Ramos (cell line): ENCODE measurements at regions not wholly inside any gene's neighbourhood (a gene's known extent, or its start where the extent isn't known, plus 50 kb on each side); places are given as distances from the start of the nearest gene placed in this dataset.

ENCODE experiments used
- in situ Hi-C: fragments of 300-500 bp; cut with MboI; formaldehyde crosslinking; loops from one replicate; pipeline ENCODE4 v1.14.3; 2022; ENCODE audit warnings: low sequenced_read_pairs; ENCODE audit not compliant: unreplicated experiment

GRCh38 chr3:193895409-193895808, 240.5 kb upstream of the HES1 start:
- in situ Hi-C loops = no loop called here

GRCh38 chr3:193896419-193896818, 239.5 kb upstream of the HES1 start:
- in situ Hi-C loops = no loop called here

GRCh38 chr3:193897288-193897687, 238.7 kb upstream of the HES1 start:
- in situ Hi-C loops = no loop called here

GRCh38 chr3:193897731-193898180, 238.2 kb upstream of the HES1 start:
- in situ Hi-C loops = no loop called here

DNA sequence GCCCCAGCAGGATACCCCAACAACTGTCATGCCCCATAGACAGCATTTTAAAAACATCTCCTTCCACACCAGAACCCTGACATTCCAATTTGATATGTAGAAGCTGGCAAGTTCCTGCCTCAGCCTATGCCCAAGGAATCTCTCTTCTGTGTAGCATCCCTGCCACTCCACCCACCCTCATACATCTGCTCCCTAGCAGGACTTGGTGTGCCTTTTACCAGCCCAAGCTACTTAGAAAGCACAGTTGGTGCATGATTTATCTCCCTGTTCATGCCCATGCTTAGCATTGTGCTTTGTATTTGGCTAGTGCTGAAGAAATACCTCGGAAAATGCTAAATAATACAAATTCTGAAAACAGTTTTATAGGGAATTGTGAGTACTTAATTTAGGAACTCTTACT, 236.9 kb upstream of the HES1 start:
- in situ Hi-C loops = no loop called here

GRCh38 chr3:193901007-193901406, 234.9 kb upstream of the HES1 start:
- in situ Hi-C loops = no loop called here

- in situ Hi-C loops = no loop called here
Observed at GRCh38 chr3:193902607-193903511, 233.1 kb upstream of the HES1 start.

DNA sequence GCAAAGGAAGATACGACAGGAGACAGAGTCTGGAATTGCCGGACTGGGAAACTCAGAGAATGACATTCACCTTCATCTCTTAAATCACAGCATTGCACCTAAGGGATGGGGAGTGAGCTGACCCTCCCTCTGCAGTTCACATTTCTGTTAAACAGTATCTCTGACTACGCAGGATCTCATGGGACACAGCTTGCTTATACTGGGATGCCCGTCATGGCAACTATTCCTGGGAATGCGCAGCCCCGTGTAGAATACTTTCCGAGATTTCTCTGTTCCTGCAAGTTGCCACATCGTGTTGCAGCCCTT, 232.5 kb upstream of the HES1 start:
- in situ Hi-C loops = no loop called here

- in situ Hi-C loops = no loop called here
Observed at GRCh38 chr3:193903966-193904365, 232.0 kb upstream of the HES1 start.

- in situ Hi-C loops = no loop called here
Observed at GRCh38 chr3:193905541-193906396, 230.2 kb upstream of the HES1 start.

DNA sequence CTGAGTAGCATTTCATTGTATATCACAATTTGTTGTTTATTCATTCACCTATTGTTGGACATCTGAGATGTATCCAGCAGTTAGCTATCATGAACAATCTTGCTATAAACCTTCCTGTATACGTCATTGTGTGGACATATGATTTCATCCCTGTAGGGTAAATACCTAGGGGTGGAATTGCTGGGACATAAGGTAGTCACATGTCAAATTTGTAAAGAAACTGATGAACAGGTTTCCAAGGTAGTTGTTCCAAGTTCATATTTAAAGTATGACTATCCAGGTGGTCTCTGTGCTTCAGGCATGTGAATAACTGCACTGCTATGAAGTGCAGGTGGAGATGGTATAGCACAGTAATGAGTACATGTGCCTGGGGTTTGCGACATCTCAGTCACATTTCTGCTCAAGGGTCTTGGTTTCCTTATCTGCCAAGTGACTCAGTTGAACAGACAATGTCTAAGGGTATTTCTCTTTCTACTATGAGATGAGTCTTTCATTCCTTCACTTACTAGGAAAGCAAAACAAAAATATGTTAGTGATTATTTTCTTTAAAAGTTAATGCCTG, 229.0 kb upstream of the HES1 start:
- in situ Hi-C loops = no loop called here

GRCh38 chr3:193908181-193908744, 227.7 kb upstream of the HES1 start:
- in situ Hi-C loops = no loop called here

DNA sequence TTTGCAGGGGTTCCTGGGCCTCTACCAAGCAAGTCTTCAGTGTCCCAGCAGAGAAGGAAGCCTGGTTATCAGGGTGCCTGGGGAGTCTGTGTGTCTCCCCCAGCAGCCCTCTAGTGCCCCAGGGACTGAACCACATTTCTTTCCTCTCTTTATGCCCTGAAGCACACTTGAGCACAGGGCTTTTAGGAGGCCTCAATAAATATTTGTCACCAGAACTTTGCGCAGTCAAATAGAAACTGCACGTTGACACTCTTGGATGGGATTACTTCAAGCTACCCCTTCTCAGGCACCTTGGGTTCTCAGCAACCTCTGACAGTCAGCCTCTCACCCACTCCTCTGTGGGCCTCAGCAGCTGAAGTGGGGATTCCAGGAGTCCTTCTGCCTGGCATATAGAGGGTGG, 226.6 kb upstream of the HES1 start:
- in situ Hi-C loops = no loop called here

DNA sequence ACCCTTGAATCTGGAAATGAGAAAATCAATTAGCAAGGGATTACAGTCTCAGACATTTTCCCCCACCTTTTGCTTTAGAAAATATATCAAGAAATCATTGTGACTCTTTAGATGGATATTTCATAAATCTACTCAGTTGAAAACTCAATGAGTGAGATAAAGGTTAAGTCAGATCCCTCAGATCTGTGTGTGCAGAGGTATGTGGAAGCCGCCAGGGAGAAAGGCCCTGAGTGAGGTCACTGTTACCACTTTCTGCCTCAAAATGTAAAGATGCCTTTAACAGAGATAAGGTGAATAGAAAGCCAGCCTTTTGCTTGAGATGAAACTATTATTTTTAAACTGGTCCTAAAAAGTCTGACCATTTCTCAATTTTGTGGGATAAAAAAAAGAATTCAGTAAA, 225.6 kb upstream of the HES1 start:
- in situ Hi-C loops = no loop called here

GRCh38 chr3:193910886-193911738, 224.8 kb upstream of the HES1 start:
- in situ Hi-C loops = no loop called here

GRCh38 chr3:193911784-193912340, 224.1 kb upstream of the HES1 start:
- in situ Hi-C loops = no loop called here

- in situ Hi-C loops = no loop called here
Observed at GRCh38 chr3:193912621-193913178, 223.2 kb upstream of the HES1 start.

DNA sequence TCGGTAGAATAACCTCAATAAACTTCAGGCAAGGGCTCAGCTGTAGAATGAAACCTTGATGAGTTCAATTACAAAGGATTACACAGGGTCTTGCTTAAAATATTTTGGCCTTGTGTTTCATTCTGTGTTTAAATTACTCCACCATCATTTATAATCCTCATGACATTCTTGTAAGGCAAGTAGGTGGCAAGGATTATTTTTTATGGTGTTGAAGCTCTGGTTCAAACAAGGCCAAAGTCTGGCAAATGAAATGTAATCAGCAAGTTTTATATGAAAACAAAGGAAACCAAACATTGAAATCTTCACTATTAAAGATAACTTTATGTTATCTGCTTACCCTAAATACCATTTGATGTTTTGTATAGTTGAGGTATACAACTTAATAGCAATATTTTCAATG, 221.3 kb upstream of the HES1 start:
- in situ Hi-C loops = no loop called here

- in situ Hi-C loops = no loop called here
Observed at GRCh38 chr3:193915099-193915498, 220.8 kb upstream of the HES1 start.
